GM12875 (cell line): ENCODE measurements at regions not wholly inside any gene's neighbourhood (a gene's known extent, or its start where the extent isn't known, plus 50 kb on each side); places are given as distances from the start of the nearest gene placed in this dataset.
"Not testable (repeated sequence)": the region's sequence is repeated elsewhere in the genome, so short reads cannot be mapped to it uniquely, and the experiment has no call there.

Source experiments
- H3K4me3 ChIP-seq: one replicate; pipeline ENCODE4 v1.5.1; 2011; ENCODE audit warnings: low read depth, low read length, control low read depth
- TF ChIP-seq, protein P1 (sequence below): IDR thresholded peaks from 2 replicates; pipeline ENCODE4 v1.5.1; 2011; ENCODE audit warnings: low read depth, mild to moderate bottlenecking, control low read depth, inconsistent platforms, low read length, moderate library complexity, borderline replicate concordance; ENCODE audit not compliant: insufficient read depth

DNA sequence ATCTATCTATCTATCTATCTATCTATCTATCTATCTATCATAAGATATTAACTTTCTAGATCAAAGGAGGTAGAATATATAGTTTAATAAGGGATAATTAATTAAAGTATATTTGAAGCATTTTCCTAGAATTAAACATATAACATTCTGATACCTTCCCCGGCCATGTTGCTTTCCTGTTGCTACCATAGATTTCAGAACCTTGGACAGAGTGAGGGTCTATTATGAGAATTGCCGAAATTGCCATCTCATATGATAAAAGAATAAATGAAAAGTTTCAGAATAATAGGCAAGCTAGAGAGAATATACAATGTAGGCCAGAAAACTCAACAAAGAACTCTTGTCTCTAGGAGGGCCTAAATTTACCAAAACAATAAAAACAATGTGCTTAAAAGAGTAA is 706.1 kb upstream of the TMPRSS15 start:
- no peak overlapping the region for H3K4me3 ChIP-seq
- TF ChIP-seq, protein P1, sequence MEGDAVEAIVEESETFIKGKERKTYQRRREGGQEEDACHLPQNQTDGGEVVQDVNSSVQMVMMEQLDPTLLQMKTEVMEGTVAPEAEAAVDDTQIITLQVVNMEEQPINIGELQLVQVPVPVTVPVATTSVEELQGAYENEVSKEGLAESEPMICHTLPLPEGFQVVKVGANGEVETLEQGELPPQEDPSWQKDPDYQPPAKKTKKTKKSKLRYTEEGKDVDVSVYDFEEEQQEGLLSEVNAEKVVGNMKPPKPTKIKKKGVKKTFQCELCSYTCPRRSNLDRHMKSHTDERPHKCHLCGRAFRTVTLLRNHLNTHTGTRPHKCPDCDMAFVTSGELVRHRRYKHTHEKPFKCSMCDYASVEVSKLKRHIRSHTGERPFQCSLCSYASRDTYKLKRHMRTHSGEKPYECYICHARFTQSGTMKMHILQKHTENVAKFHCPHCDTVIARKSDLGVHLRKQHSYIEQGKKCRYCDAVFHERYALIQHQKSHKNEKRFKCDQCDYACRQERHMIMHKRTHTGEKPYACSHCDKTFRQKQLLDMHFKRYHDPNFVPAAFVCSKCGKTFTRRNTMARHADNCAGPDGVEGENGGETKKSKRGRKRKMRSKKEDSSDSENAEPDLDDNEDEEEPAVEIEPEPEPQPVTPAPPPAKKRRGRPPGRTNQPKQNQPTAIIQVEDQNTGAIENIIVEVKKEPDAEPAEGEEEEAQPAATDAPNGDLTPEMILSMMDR: no peak

GRCh38 chr21:19119259-19119658 is 715.7 kb upstream of the TMPRSS15 start:
- H3K4me3 ChIP-seq: not testable (repeated sequence)

GRCh38 chr21:19120591-19120990 is 717.0 kb upstream of the TMPRSS15 start:
- H3K4me3 ChIP-seq: no peak overlapping the region
- TF ChIP-seq, protein P1: no peak

GRCh38 chr21:19122356-19122755 is 718.8 kb upstream of the TMPRSS15 start:
- TF ChIP-seq, protein P1: no peak
- no peak overlapping the region for H3K4me3 ChIP-seq

DNA sequence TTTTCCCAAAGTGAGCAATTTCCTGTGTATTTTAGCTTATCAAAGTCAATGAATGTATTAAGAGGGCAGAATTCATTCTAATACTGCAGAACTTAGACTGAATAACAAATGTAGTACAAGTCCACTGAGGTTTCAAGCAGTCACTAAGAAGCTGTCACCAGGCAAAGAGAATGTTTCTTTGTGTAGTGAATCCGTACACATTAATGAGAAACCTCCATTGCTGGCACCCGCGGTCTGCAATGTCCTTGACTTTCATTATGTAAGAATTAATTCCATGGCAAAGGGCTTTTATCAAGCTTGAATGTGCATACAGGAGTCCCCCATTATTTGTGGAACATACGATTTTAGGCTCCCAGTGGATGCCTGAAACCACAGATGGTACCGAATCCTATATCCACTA is 719.5 kb upstream of the TMPRSS15 start:
- TF ChIP-seq, protein P1: no peak

DNA sequence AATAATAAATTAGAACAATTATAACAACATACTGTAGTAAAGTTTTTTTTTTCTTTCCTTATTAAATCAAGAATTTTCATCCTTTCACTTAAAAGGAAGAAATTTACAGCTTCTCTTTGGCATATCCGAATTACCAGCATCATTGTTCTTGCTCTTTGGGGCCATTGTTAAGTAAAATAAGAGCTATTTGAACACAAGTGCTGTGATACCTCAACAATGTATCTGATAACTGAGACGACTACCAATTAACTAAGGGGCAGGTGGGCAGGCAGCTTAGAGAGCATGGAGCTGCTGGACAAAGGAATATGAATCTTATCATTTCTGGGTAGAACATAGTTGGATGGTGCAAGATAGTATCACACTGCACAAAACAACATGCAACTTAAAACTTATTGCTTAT is 719.9 kb upstream of the TMPRSS15 start:
- TF ChIP-seq, protein P1: no peak
- H3K4me3 ChIP-seq: no peak overlapping the region

More for the DNA sequence above, 719.5 kb upstream of the TMPRSS15 start:
- no peak overlapping the region for H3K4me3 ChIP-seq

DNA sequence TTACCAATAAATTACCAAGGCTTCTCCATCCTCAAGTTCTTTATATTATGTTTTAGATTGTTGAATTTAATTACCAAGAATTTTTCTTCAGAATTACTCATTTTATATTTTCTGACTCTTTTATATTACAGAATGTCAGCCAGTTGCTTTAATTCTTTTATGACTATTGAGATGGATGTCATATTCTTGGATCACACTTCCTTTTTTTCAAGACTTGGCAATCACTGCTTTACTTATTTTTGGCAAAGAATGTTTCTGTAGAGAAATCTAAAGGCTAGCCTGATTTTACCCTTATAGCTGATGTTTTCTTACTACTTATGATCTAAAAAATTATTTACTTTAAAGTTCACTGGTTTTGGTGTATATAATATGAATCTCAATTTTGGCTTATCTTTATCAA is 721.1 kb upstream of the TMPRSS15 start:
- H3K4me3 ChIP-seq: no peak overlapping the region
- TF ChIP-seq, protein P1: no peak
